ENCODE measurements at regions not wholly inside any gene's neighbourhood (a gene's known extent, or its start where the extent isn't known, plus 50 kb on each side); places are given as distances from the start of the nearest gene placed in this dataset.

GRCh38 chr20:61140576-61140975, 111.5 kb upstream of the CDH4 start:
- in situ Hi-C loops (cut with HindIII; ENCODE audit: low pct_unique_long_range_greater_than_20kb, low sequenced_read_pairs) = no loop called here
- POLR2A ChIA-PET = no interaction called here
- no peak for TF ChIP-seq TCF7L2 (IDR thresholded peaks at IDR 0.05; ENCODE audit: low read depth, low read length)
- TF ChIP-seq REST (IDR thresholded peaks at IDR 0.05; ENCODE audit: insufficient read depth in 1 of 2, low read depth in 2 of 2, low read length in 1 of 2) = no peak
- TF ChIP-seq CTCF (IDR thresholded peaks at IDR 0.05) = no peak
- no peak for TF ChIP-seq SIN3A (IDR thresholded peaks at IDR 0.05; ENCODE audit: borderline replicate concordance, insufficient read depth, low read depth, low read length)
- no peak for TF ChIP-seq POLR2AphosphoS5 (IDR thresholded peaks at IDR 0.05; ENCODE audit: low read depth, low read length)

GRCh38 chr20:61146023-61146422, 106.0 kb upstream of the CDH4 start:
- no peak for TF ChIP-seq REST (IDR thresholded peaks at IDR 0.05; ENCODE audit: insufficient read depth in 1 of 2, low read depth in 2 of 2, low read length in 1 of 2)
- no peak for TF ChIP-seq POLR2AphosphoS5 (IDR thresholded peaks at IDR 0.05; ENCODE audit: low read depth, low read length)
- no peak for TF ChIP-seq SIN3A (IDR thresholded peaks at IDR 0.05; ENCODE audit: borderline replicate concordance, insufficient read depth, low read depth, low read length)
- no peak for TF ChIP-seq TCF7L2 (IDR thresholded peaks at IDR 0.05; ENCODE audit: low read depth, low read length)
- TF ChIP-seq CTCF (IDR thresholded peaks at IDR 0.05) = no peak

More at GRCh38 chr20:61140576-61140975, 111.5 kb upstream of the CDH4 start:
- Histone ChIP-seq H3K4me3 (ENCODE audit: low read depth in 2 of 2, low read length in 2 of 2) (no peak overlapping the region), H3K36me3 (ENCODE audit: control insufficient read depth, insufficient read depth, low read length) (no peaks in the 10 kb centered on the region), H3K27ac (ENCODE audit: low read length) (no peak overlapping the region), H3K27me3 (ENCODE audit: control insufficient read depth, insufficient read depth, low read length) (0 out of 2 replicates have a peak, but pooled peaks cover 2% of the 10 kb centered on the region), H3K4me1 (ENCODE audit: control insufficient read depth, insufficient read depth, low read length) (no peaks in the 10 kb centered on the region), H3K9me3 (ENCODE audit: control insufficient read depth, insufficient read depth, low read depth, low read length) (no peaks in the 10 kb centered on the region)
- ATAC-seq (no peak), DNase-seq (ENCODE audit: low read depth, low spot score) (no peak)
- CTCF ChIA-PET = no interaction called here
- intact Hi-C loops (cut with micrococcal nuclease; ENCODE audit: unreplicated experiment) = no loop called here
- BruUV-seq (replicated peaks) = no TSS peak

More at GRCh38 chr20:61146023-61146422, 106.0 kb upstream of the CDH4 start:
- ChIA-PET POLR2A (no interaction called here), CTCF (no interaction called here)
- no peak overlapping the region for H3K4me3 ChIP-seq (ENCODE audit: low read depth in 2 of 2, low read length in 2 of 2)
- H3K36me3 ChIP-seq (ENCODE audit: control insufficient read depth, insufficient read depth, low read length) = no peaks in the 10 kb centered on the region
- H3K27ac ChIP-seq (ENCODE audit: low read length) = no peak overlapping the region
- in situ Hi-C loops (cut with HindIII; ENCODE audit: low pct_unique_long_range_greater_than_20kb, low sequenced_read_pairs) = no loop called here
- intact Hi-C loops (cut with micrococcal nuclease; ENCODE audit: unreplicated experiment) = no loop called here
- H3K27me3 ChIP-seq (ENCODE audit: control insufficient read depth, insufficient read depth, low read length) = no peaks in the 10 kb centered on the region
- H3K4me1 ChIP-seq (ENCODE audit: control insufficient read depth, insufficient read depth, low read length) = no peaks in the 10 kb centered on the region
- no TSS peak for BruUV-seq (replicated peaks)
- no peak for DNase-seq (ENCODE audit: low read depth, low spot score)
- no peak for ATAC-seq
- H3K9me3 ChIP-seq (ENCODE audit: control insufficient read depth, insufficient read depth, low read depth, low read length) = no peaks in the 10 kb centered on the region

All from Panc1 (cell line).